RPMI7951 (cell line): ENCODE measurements at regions not wholly inside any gene's neighbourhood (a gene's known extent, or its start where the extent isn't known, plus 50 kb on each side); places are given as distances from the start of the nearest gene placed in this dataset.
"Not testable (repeated sequence)": the region's sequence is repeated elsewhere in the genome, so short reads cannot be mapped to it uniquely, and the experiment has no call there.

Experiments used
- DNase-seq: peaks from one replicate; pipeline ENCODE4 v3.0.0-alpha.2; 2012; ENCODE audit warnings: low read depth

DNA sequence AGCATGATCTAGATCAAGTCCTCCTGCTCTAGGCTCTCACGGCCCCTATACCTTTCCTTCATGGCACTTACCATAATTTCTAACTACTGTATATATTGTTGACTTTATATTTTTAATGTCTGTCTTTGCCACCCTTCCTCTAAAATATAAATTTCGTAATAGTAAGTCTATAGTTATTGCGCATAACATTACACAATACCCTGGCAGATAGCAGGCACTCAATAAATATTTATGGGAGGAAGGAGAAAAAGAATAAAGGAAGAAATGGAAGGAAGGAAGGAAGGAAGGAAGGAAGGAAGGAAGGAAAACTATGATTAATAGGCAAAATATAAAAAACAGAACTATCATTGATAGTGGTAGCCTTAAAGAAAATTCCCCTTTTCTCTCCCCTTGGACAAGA is 190.3 kb upstream of the LMCD1 start:
- DNase-seq, result no peak

DNA sequence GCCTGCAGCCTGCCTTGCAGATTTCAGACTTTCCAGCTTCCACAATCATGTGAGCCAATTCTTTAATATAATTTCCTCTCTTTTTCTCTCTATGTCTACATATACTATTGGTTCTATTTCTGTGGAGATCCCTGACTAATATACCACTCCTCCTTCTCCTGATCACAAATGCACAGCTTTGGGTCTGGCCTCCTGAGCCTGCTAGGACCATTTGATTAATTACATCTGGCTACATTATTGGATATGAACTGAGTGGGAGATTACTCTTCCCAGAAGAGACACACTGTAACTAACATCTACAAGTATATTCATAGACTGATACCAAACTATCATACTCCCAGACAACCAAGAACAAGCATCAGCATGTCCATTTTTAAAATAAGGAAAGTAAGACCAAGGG is 188.9 kb upstream of the LMCD1 start:
- no peak for DNase-seq

DNA sequence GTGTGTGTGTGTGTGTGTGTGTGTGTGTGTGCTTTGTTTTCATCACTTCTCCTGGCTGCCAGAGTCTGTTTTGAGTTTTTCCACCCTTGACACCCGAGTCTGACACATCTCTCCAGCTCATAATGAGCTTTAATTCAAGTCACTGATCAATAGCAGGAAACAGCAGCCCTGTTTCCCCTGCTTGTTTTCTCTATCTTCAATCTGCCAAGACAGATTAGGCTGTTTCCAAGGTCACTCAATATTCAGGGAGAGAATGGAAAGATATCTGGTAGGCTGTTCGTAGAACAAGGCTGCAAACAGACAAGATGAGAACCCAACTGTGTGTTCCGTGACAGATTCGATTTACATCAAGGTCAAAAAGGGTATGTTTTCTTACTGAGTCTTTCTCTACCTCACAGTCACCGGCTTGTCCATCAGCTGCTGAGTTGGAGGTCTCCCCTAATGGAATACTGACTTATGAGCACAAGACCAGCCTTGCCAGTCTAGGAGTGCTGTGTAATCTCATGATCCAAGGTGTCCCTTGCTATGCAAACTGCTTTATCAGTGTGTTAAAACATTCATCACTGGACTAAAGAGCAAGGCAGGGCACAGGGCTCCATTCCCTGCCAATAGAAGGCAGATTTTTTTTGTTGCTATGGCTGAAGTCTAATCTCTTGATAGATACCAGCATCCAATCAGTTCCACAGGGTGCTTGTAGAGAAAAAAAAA is 187.9 kb upstream of the LMCD1 start:
- no peak for DNase-seq

DNA sequence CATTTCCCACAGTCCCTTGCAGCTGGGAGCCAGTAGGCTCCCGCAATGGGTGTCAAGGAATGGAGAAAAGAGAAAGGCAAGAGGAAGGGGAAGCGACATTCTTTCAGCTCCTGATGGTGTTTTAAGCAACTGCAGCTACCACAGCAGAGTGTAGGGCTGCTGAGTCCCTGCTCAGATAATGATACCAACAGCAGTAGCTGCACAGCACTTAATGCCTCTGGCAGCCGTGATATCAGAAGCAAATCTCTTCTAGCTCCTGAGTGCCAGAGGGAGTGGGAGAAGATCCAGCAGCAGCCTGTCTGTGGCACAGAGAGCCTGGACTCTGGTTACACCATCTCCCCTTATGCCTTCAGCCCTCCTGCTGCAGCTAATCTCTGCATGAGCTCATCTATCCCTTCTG is 186.1 kb upstream of the LMCD1 start:
- not testable (repeated sequence) for DNase-seq

DNA sequence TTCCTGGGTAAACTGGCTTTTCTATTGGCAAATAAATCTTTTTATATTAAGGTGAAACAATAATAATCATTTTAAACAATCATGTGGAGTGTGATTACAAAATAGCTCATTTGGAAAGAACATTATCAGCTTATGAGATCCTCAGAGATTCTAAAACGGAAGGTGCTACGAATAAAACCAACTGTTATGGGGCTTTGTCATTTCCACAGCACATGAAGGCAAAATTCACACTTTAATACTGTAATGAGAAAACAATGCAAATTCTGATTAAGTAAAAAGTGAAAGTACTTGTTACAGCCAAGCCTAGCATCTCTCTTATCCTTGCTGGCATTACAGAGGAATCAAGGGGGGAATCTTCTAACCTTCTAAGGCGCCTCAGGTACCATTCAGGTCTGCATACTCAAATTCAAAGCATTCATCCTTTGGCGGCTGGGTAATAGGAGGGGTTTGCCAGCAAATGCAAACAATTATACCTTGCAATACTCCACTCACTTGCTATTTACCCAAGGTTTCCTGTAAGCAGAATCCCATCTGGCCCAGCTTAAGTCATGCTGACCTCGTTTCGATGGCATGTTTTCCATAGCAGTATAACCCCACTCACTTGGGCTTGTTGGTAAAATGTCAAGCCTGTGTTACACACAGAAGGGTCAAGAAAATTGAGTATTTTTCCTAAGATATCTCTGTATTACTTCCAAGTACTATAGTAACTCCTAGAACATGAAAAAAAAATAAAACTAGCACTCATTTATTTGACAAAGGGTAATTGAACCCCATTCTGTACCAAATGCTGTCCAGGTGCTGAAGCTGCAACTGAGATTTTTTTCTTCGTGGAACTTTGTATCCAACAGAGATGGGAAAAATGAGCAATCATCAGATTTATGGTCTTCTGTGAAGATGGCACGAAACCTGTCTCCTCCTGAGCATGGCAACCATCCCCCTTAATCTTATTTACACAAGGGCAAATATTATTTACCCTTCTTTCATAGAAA is 183.7 kb upstream of the LMCD1 start:
- peak; percentile 10 for DNase-seq

DNA sequence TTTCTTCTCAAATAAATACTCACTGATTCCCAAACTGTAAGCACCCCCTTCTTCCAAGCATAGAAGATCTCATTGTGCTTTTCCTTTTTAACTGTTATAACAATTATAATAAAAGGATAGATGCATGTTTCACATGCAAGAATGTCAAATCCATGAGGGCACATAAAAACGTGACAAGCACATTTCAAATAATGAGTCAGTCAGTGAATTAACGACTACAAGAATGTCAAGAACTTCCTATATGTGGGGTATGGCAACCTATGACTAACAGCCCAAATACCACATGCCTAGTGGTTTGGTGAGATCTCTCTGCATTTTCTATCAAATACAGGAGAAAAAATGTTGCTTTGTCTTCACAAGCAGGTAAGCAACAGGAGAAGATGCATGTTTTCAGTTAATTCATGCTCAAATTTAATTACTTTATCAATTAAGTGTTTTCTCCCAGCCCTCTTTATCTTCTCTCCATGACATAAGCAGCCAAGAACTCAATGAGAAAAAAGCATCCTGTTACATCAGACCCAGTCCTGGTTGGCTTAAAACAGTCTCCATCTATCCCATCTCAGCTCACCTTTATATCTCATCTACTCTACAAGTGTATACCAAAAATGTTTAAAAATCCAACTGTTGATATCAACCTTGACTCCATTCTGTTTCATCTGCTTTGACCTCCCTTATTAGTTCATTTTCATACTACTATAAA is 181.5 kb upstream of the LMCD1 start:
- DNase-seq, result peak; percentile 69

DNA sequence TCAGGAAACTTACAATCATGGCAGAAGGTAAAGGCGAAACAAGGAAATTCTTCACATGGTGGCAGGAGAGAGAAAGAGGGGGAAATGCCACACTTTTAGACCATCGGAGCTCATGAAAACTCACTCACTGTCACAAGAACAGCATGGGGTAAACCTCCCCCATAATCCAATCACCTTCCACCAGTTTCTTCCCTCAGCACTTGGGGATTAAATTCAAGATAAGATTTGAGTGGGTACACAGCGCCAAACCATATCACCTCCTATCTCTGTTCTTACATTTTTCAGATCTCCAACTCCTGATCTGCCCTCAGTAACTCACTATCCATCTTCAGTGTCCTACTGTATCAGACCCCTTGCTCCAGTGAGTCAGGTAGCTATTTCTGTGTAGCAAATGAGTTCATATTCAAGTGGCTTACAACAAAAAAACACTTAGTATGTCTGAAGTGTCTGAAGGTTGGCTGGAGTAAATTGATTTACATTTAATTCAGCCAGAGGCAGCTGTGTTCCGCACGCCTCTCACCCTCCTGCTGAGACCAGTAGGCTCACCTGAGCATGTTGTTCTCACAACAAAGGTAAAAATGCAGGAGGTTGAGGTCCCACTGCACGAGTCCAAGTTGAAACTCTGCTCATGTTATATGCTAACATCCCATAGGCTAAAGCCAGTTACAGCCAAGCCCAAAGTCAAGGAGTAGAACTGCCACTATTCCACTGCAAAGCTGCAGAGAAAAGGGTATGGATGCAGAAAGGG is 180.7 kb upstream of the LMCD1 start:
- no peak for DNase-seq

DNA sequence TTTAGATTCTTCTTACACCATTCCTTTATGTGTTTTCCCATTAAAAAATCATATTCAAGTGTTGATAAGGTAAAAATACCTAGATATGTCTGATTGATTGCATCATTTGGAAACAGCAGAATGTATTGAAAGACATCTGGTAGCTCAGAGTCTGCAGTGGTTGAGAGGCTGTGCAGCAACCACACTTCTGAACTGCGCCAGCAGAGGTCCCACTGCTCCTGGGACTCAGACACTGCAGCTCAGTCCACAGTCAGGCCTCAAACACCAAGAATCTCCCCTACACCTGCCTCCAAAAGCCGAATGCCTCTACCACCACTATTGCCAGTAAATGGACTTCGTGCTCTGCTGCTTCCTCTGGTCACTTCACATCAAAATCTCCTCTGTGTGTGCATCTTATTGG is 176.9 kb upstream of the LMCD1 start:
- peak; percentile 16 for DNase-seq

DNA sequence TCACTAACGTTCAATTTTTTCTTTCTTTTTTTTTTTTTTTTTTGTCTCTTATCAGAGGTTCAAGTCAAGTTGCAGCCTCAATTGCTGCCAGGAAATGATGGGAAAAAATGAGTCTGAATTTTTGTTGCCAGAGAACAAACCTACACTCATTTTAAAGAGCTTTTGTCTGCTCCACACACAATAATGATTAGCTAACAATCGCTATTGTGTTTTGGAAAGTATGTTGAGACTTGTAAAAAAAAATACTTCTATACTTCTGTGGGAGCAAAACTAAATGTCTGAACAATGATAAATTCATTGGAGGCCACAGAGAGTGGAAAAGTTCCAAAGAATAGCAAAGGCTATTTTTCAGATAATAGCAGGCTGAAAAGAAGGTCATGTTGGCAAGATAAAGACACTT is 176.3 kb upstream of the LMCD1 start:
- no peak for DNase-seq

DNA sequence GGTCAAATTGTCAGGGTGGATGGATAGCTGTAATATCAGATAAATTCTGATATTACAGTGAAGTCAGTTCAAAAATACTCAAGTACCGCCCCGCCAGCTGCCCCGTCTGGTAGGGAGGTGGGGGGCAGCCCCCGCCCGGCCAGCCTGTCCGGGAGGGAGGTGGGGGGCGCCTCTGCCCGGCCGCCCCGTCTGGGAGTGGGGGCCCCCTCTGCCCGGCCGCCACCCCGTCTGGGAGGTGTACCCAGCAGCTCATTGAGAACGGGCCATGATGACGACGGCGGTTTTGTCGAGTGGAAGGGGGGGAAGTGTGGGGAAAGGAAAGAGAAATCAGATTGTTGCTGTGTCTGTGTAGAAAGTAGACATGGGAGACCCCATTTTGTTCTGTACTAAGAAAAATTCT is 175.8 kb upstream of the LMCD1 start:
- DNase-seq, result not testable (repeated sequence)

DNA sequence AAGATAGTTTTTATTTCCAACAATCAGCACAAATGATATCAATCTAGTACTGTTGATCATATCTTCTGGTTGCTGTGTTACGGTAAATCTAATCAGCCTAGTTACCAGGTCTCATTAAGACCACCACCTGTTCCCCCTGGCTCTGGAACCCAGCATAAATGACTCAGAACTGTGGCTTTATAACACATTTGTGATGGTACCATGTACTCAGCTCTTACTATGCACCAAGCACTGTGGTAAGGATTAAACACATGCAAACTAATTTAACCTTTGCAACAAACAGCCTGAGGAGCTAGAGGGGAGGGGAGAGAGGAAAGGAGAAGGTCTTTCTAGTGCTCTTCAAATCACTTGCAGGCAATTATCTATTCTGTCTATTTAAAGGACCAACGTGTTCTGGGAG is 173.9 kb upstream of the LMCD1 start:
- DNase-seq, result no peak

DNA sequence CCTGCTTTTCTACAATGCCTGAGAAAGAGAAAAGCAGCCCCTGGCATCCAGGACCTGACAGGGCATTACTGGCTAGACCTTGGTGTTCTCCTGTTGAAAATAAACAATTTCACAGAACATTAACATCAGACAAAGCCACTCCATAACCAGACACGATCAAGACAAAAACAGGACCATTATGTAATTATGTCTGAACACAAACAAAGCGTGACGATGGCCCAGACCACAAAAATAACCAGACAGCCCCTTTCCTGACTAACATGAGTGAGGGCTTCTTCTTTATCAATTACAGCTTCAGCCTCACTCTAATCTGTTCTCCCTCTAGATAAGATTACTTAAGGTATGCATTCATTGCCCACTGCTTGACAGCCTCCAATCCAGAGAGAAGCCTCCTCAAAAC is 172.7 kb upstream of the LMCD1 start:
- DNase-seq, result no peak

DNA sequence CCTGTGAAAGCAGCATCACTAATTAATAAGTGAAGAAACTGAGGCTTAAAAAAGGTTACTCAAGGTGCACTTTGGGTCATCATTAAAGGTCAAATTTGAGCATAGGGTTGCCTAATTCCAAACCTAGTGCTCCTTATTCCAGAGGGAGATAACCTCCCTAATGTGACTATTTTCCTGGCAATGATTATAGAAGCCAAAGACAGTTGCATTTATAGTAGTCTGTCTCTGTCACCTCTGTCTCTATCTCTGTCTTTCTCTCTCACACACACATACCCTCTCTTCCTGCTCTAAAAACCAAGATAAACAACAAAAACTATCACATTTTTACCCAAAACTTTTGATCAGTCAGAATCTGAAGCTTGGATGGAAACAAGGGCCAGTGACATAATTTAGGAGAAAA is 172.0 kb upstream of the LMCD1 start:
- no peak for DNase-seq

DNA sequence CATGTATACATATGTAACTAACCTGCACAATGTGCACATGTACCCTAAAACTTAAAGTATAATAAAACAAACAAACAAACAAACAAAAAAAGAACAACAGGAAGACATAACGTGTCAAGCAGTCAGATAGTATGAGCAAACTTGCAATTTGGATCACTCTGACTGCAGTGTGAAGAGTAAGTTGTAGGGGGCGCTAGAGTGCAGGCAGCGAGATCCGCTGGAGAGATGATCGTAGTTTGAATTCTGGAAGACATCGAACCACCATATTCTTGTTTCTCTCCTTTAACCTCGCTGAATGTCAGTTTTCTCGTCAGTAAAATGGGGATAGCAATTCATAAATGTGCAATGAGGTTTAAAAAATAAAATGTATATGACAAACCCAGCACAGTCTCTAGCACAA is 165.2 kb upstream of the LMCD1 start:
- no peak for DNase-seq

DNA sequence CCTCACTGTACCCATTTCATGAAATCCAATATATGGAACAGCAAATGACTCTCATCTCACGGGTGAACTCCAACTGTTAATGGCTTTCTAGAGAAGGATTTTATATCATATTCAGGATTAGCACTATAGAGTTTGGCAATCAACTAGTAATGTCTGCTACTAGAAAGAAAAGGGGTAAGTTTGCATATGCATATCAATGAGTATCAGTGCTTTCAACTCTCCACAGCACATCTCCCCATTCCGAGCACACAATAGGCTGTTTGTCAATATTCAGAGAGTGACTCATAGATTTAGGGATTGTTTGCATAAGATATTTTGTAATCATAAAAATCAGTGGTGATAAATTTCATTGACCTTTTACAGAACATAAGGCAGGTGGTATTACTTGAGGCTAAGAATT is 163.2 kb upstream of the LMCD1 start:
- no peak for DNase-seq

DNA sequence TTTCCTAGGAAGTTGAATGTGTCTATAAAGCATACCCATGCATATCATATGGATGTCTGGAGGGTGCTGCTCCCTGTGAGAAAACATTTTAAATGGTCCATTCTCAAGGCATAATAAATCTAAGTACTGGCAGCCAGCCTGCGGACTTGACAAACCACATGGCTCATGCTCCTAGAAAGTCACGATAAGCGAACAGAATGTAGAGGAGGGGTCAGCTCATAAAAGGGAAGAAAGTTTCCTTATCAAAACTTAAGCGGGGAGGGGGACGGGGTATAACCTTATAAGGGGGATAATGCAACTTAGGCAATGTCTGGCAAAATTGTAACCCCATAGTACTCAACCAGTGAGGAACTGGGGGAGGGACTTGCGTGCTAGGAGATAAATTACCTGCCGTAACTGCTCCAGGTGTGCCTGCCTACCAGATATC is 159.8 kb upstream of the LMCD1 start:
- DNase-seq, result no peak

DNA sequence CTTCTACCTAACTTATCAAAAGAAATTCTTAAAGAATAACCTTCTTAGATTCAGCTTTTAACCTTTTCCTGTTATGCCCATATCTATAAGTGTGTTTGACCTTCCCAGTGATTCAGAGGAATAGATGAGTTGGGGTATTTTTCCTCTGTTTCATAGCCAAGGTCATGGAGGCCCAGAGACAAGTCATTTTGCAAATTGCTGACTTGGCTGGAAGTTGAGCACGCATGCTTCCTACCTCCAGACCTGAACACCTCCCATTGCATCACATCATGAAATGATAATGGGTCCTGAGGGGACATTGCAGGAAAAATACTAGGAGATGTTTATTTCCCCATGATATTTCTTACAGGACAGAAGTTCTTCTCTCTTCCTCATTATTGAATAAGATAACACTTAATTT is 158.6 kb upstream of the LMCD1 start:
- no peak for DNase-seq

DNA sequence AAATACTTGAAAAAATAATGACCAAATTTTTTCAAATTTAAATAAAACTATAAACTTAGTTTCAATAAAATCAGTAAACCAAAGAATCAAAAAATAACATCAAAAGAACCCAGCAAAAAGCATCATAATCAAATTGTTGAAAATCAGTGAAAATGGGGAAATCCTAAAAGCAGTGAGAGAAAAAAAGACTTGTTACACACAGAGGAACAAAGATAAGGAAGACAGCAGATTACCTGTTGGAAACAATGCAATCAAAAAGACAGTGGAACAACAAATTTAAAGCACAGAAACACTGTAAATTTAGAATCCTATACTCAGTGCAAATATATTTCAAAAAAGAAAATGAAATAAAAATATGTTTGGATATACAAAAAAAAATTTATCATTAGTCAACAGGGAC is 156.2 kb upstream of the LMCD1 start:
- DNase-seq, result no peak

DNA sequence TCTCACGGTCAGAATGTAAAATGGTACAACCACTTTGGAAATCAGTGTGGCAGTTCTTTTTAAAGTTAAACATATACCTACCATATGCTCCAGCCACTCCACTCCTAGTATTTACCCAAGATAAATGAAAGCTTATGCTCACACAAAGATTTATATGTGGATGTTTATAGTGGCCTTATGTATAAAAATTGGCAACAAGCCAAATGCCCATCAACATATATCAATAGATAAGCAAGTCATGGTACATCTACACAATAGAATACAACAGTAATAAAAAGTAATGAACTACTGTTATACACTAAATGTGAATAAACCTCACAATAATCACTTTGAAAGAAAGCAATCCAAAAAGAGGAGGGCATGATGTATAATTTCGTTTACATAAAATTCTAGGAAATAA is 153.5 kb upstream of the LMCD1 start:
- DNase-seq, result no peak

DNA sequence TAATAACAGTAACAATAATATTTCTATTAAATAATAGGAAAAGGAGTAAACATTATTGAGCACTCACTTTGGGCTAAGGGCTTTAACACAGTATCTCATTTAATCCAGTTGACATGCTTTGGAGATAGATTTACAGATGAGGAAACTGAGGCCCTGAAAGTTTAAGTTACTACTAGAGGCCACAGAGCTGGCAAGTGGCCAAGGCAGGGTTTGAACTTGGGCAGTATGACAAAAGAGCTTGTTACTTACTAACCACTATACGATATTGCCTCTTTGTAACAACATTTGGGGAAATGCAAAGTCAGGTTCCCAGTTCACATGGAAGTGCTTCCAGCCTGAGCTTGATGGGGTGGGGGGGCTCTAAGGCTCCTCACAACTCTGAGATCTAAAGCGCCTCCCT is 149.1 kb upstream of the LMCD1 start:
- no peak for DNase-seq

DNA sequence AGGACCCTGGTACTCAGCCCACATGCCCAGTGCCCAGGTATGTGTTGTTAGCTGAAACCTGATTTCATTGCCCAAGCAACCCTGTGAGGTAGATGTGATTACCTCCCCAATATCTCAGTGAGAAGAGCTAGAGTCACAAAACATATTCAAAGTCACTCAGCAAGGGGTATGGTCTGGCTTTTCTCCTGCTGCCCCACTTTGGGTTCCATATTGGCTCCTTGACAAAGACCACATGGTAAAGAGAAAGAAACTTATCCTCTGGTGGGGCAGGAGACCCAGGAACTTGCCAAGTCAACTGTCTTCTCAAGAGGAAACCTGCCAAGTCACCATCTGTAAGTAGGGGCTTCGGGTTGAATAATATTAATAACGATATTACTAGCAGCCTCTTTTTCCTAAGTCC is 148.3 kb upstream of the LMCD1 start:
- no peak for DNase-seq

DNA sequence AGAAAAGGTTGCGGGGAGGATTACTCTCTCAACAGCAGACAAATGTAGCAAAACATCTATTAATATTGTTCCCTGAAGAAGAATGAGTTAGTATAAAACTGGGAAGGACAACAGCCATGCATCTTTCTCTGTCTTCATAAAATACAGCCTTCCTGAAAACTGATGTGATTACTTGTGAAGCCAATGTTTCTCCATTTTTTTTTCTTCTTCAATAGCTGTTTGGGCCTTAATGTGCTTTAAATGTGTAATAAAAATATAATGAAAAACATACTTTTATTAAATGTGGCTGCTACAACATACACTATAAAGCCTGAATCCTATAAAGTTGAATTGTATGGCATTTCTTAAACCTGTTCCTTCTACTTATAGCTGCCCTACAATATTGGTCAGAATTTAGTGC is 146.3 kb upstream of the LMCD1 start:
- no peak for DNase-seq
